Activated effector memory CD4-positive, alpha-beta T cell treated with anti-CD3 and anti-CD28 coated beads, Interleukin-2, amount 50 U/mL, for 16 hours (primary cell): ENCODE measurements at regions not wholly inside any gene's neighbourhood (a gene's known extent, or its start where the extent isn't known, plus 50 kb on each side); places are given as distances from the start of the nearest gene placed in this dataset.

Experiments used
- DNase-seq: peaks from one replicate; pipeline ENCODE4 v3.0.0-alpha.2; 2020

DNA sequence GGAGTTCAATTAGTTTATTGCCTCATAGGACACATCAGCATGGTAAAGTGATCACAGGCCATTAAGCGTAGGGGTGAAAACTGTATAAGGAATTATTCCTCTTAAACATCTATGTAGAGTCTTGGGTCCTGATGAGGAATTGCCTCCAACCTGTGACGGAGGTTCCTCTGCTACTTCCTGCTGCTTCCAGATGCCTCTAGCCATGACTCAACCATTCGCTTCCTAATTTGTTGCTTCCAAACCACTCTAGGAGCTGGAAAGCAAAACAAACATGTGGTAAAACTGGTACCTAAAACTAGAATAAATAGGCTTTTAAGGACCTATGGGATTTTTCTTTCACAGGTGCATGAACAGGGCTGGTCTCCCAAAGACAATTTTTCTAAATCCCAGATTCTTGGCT, 253.8 kb downstream of the KLF12 start:
- DNase-seq: no peak

DNA sequence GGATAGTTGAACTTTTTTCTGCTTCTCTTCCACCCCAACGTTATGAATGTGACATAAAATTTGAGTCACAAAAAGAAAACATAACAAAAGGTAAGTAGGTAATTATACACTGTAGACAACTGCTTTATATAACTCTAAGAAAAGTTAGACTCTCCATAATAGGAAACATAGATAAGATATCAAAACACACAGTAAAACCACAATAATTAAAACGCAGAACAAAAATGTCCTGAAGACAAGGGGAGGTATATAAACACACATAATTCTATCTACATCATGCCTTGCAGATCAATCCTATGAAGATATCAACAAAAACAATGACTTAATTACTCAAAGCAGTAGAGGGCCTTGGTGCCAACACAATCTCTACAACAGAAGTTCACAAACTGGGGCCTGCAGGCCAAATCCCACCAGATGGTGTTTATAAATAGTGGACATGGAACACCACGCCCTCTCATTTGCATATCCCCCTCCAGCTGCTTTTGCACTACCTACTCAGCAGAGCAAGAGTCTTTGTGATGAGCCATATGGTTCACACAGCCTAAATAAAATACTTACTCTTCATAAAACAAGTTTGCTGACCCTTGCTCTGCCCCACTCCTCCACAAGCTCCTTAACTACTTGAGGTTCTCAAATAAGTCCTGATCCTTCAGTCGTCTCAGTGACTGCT, 254.7 kb downstream of the KLF12 start:
- no peak for DNase-seq

DNA sequence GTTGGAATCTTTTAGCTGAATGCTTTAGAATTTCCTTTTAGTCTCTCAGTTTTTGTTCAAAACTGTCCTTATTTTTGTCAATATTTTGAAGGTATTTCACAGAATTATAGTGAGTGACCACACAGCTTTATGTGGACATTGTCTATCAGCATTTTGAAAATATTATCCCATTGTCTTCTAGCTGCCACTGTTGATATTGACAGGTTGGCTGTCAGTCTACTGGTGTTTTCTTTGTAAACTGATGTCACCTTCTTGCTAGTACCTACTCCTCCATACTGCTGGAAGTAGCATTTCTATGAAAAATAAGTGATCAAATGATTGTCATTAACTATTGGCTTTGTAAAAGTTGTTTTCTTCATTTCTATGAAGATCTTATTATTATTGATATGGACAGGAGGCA, 256.8 kb downstream of the KLF12 start:
- DNase-seq: no peak

DNA sequence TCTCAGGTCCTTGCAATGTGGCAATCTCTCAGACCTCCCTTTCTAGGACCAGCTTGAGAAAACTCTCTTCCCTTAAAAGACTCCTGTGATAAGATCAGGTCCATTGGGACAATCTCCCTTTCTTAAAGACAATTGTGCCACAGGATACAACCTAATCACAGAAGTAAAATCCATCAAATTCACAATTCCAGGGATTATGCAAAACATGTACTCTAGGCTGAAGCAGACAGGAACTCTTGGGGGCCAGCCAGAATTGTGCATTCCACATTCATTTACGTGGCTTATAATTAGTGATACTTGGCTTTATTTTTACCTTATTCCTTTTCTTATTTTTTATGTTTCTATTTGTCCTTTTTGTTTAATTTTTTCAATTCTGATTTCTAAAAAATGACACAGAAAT, 257.9 kb downstream of the KLF12 start:
- no peak for DNase-seq

DNA sequence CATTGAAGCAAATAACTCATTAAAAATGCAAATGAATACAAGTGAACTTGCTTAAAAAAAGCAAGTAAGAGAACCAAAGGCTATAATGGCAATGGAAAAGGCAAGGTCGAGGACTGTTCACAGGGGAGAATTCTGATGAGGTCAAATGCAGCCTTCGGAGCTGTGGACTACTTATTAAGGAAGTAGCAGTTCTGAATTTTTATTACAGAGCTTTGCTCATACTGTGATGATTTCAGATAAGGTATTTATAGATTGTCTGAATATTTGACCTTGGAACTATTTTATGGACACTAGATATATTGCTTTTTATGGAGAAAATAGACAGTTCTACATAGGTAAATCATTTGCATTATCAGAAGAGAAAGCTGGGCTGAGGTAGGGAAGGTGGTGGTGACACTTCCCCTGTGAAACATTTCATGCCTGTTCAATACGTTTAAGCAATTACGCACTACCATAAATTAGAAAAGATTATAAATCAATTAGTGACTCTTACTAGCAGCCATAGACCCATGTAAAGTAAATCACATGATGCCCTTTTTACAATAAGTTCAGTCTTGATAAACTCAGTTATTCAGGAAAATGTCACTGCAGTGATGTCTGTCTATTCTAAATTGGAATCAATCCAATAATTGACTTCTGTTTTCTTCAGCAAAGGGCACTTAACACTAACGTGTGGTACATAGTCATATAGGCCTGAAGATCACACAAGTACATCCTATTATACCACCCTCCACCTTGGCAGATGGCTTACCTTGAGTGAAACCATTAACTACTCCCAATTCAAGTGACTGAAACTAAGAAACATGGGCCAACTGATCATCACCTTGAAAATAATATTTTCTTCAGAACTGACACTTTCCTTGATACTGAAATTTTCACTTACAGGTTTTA, 260.0 kb downstream of the KLF12 start:
- no peak for DNase-seq

DNA sequence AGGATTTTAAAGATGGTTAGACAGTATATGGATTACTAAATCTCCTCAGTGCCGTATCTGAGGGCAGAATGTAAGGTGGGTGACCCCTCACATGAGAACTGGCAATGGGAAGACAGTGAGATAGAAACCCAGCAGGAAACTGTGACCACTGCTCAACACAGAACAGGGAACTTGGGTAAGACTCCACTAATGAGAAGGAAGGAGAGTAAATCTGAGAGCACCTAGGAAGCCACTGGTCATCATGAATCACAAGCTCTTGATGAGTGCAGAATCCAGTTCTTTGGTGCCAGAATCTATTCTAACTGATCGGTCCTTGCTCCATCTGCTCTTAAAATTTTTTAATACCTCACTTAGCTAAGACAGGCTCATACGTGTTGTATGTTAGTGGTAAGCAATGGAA, 261.8 kb downstream of the KLF12 start:
- no peak for DNase-seq

DNA sequence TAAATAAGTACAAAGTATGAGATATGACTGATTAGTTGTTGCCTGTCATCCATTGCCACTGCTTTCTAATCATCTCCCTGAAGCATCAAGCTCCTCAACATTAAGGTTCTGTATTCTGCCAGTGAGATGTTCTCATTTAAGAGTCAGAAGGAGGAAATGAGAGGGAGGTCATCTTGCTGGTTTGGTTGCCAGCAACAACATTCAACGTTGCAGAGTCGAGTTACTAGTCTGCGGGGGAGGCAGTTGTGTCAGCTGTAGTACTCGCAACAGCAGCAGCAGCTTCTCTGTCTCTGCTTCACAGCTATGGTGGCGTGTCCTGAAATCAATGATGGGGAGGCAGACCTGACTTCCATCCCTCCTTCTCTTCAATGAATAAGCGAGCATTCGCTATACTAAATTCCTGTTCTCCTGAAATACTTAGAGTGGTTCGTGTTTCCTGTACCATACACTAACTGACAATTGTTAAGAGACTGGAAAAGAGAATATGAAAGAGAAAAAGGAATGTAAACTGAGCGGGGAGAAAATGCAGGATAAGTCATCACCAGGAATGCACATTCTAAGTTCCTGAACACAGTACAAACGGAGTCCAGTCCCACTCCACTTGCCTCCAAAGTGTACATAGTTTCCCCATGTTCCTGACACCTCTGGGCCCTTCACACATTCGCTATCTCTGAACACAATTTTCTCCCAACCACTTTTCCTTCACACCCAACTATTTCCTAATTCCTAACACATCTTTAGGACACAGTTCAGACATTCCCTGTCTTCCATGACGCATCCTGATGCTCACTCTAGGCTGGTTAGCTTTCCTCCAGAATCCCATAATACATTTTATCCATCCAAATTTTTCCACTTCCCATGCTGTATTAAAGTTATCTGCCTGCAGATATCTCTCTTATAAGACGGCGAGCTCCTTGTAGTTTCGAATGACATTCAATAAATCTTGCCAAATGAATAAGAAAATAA, 263.0 kb downstream of the KLF12 start:
- DNase-seq: no peak

DNA sequence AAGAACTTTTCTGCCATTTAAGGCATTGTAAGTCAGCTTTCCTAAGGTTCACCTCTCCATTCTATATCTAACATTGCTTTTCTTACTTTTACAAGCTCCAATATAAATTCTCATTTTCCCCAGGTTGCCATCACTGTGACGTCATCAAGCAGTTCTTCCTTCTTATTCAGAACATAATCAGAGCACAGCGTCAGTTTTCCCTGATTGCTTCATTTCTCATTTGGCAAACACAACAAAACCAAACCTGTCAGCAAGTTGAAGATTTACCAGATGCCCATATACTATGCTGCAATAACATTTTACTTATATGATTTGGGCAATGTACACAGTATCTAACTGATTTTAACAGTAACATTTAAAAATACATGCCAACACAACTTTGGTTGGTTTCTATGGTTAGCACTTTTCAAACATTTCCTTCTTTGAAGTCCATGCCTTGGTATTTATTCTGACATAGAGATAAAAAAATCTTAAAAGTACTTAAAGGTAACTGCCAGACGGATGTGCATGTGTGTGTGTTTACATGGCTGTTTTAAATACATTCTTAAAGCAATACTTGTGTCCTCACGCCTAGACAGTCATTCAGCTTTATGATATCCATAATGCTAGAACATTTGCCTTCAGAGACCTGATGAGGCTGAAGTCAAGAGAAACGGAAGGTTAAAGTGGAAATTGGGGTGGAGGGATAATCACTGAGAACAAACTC, 264.0 kb downstream of the KLF12 start:
- no peak for DNase-seq

DNA sequence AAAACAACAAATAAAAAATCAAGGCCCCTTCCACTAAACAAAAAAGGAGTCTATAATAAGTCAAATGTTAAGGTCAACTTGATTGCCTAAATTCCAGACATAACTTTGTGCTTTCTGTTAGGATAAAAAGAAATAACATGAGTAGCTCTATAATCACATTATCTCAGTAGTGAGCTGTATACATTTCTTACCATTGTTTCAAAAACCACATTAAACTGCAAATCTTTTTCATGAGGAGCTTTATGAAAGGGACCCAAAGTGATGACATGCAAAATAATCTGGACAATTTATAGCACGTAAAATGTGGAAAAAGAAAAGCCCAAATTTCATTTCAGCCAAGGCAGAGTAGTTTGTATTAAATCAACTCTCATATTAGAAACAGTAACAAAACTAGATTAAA, 269.2 kb downstream of the KLF12 start:
- DNase-seq: no peak

DNA sequence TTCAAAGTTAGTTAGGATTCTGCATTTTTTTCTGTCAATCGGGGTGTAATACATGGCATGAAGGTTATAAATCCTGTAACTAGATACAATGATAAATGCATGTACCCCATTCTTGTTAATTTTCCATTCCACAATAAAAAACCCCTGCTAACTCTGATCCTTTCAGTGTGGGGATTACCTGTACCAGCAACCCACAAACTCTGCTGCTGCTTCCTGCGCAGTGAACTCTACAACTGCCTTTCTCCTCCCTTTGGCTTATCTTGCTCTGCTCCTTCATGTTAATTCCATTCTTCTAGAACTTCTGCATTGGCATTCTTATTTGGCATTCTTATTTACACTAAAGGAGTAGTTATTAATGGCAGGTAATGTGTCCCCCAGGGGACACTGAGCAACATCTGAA, 273.1 kb downstream of the KLF12 start:
- peak; percentile 63 for DNase-seq

DNA sequence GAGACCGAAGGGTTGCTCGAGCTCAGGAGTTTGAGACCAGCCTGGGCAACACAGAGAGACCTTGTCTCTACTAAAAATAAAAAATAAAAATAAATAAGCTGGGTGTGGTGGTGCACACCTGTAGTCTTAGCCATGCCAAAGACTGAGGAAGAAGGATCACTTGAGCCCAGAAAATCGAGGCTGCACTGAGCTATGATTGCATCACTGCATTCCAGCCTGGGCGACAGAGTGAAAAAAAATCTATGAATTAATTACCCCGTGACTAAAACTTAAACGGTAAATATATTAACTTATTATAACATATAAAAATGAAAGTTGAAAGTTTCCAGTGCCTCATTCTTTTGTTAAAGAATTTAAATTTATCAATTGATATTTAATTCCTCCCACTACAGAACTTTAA, 273.7 kb downstream of the KLF12 start:
- no peak for DNase-seq

DNA sequence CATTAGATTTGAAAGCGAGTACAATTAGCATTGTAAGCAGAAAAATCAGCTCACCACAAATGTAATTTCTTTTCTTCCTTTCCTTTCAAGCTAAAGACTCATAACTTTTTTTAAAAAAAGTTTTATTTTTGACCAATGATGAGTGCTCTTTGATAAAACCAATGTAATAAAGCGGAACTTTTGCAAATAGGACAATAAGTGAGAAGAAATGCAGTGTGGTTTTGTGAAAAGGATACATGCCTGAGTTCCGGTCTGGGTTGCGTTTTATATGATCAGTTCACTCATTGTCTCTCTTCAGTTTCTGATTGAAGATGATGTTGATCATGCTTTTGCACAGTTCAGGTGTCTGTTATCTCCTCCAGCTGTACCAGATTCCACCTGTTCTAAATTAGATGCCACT, 274.4 kb downstream of the KLF12 start:
- DNase-seq: no peak

DNA sequence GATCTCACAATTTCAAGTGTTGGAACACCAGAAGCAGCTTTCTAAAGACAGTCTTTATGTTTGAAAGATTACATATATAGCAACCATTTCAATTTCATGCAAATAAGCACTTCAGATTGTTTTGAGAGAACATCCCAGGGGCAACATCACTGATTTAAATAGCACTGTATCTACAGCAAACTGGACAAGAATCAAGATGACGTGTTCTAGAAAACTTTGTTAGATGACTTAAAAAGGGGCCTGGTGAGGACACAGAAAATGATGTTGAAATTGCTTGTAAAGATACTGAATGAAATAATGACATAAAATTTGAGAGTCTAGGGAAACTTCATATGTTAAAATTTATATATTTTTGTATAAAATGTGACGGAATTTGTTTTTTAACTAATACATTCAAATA, 277.1 kb downstream of the KLF12 start:
- no peak for DNase-seq

DNA sequence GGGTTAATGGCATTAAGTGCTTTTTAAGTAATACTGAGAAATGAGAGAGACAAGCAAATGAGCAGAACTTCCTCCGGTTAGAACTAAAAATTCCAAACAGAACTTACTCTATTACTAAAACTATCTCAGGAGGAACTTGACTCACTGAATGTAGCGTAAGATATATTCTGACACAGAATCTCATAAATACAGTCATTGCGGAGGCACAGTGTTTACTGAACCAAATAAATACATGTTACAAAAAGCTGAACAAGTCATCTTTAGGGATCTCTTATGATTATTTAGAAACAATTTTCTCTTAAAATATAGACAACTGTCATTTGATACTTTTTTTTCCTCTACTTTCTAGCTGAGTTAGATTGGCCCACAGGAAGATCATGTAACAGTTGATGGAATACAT, 283.1 kb downstream of the KLF12 start:
- DNase-seq: no peak

DNA sequence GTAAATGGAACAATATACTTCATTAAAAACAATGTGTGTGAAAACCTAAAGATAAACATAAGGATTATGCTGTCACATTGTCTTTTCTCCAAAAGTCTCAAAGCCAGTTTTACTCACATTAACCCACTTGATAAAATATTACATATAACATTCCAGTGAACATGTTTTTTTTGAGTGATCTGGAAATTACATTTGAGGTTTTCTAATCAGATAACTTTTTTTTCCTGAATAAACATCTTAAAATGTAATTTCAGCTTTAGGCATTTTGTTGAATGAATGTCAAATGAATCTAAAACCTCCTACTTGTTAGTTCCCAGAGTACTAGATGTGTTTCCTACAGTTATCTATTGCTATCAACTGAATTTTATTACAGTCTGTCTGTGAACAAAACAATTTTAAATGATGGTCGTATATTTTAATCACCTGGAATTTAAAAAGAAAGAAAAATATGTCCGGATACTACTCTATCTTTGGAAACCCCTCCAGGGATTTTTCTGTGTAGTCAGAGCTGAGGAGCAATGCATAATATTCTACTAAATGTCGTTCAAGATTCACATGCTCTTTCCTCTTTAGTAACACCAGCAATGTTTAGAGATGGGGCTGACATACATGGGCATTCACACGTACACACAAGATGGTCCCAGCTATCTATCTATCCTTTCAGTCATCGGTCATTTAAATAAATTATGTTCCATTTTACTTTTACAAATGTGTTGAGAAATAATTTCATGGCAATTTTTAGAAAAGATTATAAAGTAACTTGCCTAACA, 283.9 kb downstream of the KLF12 start:
- DNase-seq: no peak

DNA sequence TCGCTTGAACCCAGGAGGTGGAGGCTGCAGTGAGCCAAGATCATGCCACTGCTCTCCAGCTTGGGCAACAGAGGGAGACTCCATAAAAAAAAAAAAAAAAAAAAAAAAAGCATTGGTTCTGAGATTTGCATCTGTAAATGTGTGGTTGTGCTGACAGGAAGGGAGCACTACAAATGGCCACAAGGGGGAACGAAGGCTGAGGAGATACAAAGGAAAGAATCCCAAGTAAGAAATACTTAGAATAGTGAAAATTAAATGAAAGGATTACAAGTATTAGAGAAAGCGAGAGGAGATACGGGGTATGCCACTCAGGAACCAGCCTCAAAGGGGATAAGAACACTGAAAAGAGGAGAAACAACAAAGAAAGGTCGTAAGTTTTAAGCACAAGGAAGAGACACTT, 284.9 kb downstream of the KLF12 start:
- no peak for DNase-seq

DNA sequence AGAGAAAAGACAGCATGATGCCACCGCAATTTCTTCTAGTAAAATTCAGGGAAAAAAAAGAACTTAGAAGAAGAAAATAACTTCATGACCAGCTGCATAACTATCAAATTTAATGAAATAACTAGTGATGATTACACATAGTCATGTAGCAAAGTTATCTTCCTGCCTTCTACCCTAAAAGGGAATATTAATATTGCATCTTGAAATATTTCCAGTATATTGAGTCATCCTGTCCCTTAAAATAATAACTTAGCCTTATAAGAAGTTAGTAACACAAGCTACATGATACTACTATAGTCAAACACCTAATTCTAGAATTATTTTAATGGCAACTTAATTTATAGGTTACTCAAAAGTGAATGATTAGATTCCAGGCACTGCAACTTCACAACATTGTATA, 289.2 kb downstream of the KLF12 start:
- DNase-seq: no peak

DNA sequence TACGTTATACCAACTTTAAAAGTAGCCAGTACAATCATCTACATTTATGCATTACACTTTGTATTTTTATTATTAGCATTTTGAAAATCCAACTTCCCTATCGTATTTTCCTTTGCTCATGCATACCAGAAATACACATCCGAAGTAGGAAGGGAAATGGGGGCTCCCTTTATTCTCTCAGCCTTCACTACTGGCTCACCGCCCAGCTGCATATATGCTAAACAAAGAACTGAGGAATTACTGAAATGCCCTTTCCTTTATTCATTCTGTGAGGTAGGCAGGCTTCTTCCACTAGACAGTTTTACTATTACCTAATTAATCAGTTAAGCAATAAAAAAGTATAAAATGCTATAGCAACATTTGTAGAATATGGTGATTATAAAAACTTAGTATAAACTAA, 291.6 kb downstream of the KLF12 start:
- no peak for DNase-seq

DNA sequence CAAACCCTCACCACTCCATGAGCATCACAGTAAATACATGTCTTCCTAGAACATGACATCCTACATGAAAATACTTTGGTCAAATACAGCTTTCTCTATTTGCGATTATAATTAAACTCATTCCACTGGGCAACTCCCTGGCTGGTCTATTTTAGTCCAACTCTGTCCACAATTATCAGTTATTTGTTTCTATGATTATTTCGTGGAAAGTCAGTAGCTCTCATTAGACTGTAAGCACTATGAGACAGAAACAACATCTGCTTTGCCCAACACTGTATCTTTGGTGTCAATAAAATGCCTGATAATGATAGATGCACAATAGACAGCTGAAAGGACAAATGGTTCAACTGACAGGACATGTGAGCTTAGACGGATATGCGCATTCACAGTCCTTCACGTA, 292.0 kb downstream of the KLF12 start:
- DNase-seq: no peak

DNA sequence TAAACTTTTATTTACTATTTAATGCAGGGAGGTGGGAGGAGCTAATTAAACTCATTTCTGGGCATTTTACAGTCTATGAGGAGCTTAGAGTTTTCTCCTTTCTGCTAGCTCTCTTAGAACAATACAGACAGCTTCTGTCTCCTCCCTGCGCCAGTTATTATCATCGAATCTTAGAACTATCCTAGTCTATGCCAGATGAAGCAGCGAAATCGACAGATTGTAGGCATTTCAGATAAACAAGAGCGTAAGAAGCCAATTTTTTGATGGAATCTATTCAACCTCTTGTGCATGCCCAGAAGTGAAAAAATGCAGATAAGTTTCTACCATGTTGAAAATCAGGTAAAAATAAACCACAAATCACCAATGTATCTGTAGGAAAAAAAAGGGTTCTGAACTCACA, 297.1 kb downstream of the KLF12 start:
- DNase-seq: no peak

DNA sequence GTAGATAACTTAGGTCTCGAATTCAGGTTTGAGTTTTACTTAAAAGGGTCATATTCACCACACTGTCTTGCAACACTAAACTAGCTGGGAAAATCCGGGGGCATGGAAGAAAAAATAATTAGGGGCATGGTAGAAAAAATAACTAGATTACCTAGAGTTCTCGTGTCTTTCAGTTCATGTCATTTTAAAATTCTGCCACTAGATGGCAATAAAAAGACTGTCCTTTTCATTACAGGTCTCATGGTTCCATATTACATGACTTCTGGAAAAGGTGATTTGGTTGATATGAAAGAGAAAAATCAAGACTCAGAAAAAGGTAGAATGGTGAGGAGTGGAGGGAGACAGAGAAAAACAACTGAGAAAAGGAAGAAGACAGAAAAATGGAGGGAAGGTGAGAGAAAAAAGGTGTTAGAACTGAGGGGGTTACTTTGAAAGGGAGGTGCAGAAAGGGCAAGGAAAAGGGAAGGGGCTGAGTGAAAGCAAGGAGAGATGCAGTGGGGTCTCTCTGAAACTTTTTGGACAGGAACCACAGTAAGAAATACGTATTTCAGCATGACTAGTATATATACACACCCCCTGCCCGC, 299.0 kb downstream of the KLF12 start:
- DNase-seq: no peak
